GM19452 (cell line): ENCODE measurements at regions not wholly inside any gene's neighbourhood (a gene's known extent, or its start where the extent isn't known, plus 50 kb on each side); places are given as distances from the start of the nearest gene placed in this dataset.

ENCODE experiments used
- ATAC-seq: cut with Tn5 transposase; IDR thresholded peaks from one replicate; pipeline ENCODE4 v1.9.1; 2021; ENCODE audit not compliant: unreplicated experiment

DNA sequence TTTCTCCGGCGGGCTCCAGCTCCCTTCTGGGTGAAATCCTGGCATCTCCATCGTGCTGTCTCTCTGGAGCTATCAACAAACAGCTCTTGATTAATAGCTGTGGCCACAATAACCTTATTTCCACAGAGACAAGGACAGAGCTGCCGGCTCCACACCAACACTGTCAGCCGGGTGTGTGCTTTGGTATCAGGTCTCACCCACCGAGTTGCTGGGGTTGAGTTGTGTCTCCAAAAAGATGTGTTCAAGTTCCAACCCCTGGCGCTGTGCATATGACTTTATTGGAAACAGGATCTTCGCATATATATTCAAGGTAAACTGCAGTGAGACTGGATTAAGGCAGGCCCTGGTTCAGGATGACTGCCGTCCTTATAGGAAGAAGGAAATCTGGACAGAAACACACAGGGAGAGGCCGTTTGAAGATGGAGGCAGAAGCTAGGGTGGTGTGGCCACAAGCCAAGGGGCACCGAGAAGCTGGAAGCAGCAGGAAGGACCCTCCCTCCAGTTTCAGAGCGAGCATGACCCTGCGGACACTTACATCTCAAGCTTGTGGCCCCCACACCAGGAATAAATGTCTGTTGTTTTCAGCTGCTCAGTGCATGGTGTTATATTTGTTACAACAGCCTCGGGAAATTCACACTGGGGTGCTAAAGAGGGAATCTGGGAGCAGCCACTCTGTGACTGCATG, 88.4 kb upstream of the TMPRSS2 start:
- no peak for ATAC-seq

DNA sequence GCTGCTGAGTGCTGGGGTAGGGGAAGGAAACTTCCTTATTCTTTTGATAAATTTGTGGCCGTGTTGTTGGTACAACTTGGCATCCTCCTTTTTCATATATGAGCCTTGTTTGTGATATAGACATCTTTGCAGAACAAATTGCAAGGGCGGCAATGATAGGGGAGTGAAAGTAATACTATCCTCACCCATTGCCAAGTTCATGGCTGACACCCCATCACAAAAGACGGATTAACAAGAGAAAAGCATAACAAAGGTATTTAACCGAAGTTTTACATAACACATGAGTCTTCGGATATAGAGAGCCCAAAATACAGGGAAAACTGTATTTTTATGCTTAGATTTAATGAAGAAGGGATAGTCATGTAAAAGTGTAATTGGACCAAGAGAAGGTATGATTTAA, 86.3 kb upstream of the TMPRSS2 start:
- ATAC-seq = no peak

DNA sequence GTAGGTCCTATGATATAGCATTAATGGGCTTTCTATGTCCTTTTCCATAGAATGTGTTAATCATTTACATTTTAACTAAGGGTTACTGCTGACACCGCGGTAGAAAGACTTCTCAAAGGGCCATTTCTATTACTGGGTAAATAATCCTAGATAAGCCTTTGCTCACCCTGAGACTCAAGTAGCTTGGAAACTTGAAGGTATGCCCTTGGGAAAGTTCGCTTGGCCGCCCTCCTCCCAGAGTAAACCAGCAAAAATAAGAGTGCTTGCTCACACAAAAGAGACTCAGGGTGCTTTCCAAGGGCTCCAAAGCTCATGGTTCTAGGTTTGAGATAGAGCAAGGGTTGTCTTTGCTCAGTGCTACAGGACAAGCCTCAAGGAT, 85.8 kb upstream of the TMPRSS2 start:
- no peak for ATAC-seq

DNA sequence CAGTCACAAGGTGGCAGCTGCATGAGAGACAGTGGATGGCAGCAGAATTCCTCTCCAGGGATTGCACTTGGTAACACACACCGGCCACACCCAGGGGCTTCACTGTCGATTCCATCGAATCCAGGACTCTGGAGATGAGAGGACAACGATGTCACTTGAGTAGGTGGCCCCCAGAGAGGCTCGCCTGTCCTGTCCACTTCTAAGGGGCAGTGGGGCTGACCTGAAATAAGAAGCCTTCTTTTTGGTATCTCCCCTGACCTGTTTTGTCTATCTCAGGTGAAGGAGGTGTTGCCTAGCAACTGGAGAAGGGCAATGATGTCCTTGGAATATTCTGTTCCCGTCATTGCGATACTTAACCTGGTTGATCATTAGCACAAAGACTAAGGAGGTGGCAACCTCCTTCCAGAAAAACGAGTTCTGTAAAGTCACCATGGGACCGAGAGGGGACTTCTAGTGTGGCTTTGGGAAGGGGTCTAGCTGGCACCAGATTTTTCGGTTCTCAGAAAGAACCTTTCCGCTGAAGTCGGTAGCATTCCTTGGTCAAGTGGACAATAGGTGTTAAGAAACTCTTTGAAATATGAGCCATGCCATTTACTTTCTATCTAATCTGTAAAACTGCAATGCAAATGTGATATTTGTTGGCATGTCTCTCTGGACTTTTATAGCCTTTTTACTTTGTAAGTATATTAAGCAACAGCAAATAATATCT, 85.2 kb upstream of the TMPRSS2 start:
- ATAC-seq = no peak

DNA sequence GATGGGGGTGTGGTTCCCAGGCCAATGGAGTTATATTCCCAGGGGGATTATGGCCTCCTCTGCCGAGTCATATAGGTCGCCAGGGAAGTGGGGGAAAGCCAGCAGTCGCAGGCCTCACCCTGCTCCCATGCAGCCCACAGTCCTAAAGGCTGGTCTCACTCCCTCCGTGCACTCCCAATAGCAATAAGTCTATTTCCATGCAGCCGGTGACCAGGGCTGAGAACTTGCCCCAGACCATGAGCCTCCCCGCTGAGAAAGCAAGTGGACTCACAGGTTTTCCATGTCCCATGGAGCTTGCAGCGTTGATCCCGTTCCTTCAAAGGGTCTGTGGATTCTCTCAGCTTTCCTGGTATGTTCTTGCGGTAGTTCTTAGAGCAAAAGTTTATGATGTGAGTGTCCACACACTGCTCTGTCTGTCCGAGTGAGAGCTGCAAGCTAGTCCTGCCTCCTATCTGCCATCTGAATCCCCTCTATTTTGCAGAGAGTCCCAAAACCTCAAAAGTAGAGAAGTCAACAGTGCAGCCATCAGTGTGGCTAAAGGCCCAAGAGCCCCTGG, 81.7 kb upstream of the TMPRSS2 start:
- no peak for ATAC-seq

DNA sequence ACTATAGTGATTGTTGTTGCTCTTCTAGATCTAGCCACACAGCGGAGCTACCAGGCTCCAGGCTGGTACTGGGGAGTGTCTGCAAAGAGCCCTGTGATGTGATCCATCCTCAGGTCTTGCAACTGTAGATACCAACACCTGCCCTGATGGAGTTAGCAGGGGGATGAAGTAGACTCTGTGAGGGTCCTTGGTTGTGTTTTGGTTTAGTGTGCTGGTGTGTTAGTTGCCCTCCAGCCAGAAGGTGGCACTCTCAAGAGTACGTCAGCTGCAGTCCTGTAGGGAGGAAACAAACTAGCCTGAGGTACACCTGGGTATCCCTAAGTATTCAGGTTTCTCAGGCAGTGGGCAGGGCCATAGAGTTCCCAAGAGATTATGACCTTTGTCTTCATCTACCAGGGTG, 81.2 kb upstream of the TMPRSS2 start:
- ATAC-seq = no peak

DNA sequence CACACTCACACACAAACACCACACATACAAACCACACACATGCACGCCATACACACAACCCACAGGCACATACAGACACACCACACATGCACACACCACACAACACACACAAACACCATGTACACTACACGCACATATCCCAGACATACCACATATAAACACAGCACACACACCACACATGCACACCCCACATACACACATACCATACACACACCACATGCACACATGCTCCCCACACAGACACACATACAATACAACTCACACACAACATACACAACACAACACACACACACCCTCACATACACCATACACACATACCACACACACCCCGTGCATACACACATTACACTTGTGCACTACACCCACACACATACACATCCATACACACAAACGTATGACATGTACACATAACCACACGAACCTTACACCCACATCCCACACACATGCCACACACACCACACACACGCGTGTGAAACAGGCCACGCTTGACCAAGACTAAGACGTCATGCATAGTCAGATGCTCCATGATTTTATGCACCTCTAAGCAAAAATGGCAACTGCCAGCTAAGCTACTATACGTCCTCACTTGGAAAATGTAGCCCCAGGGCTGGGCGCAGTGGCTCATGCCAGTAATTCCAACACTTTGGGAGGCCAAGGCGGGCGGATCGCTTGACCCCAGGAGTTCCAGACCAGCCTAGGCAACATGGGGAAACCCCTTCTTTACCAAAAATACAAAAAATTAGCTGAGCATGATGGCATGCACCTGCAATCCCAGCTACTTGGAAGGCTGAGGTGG, 77.4 kb upstream of the TMPRSS2 start:
- ATAC-seq = no peak

DNA sequence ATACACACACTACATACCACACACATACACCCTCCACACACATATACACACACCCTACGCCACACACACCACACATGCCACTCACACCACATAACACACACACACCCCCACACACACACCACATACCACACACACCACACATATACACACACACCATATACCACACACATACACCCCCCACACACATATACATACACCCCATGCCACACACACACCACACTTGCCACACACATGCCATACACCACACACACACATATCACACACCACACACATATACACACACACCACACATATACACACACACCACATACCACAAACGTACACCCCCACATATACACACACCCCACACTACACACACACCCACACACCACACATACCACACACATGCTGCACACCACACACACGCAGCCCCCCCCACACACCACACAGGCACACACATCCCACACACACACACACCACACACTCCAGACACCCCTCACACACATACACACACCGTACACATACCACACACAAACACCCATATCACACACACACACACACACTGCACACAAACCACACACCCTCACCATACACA, 76.7 kb upstream of the TMPRSS2 start:
- ATAC-seq = no peak

DNA sequence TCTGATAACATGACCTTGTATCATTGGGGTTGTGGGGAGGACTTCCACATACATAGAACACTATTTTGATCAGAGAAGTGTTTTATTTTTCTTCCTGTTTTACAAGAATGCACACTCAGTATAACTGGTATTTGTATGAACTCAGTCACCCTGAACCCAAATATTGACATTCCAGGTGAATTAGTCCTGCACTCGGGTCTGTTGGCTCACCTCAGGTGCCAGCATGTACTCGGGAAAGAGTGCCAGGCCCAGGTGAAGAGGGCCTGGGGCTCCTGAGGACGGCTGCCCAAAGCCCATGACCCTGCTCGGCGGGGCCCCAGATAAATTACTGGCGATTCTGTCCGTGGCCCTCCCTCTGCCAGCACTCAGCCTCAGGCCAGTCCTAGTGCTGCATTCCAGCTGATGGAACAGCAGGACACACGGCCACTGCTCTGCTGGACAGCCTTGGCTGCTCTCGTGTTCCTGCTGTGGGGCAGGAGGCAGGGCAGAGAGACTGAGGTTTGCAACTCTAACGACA, 75.4 kb upstream of the TMPRSS2 start:
- ATAC-seq = no peak

DNA sequence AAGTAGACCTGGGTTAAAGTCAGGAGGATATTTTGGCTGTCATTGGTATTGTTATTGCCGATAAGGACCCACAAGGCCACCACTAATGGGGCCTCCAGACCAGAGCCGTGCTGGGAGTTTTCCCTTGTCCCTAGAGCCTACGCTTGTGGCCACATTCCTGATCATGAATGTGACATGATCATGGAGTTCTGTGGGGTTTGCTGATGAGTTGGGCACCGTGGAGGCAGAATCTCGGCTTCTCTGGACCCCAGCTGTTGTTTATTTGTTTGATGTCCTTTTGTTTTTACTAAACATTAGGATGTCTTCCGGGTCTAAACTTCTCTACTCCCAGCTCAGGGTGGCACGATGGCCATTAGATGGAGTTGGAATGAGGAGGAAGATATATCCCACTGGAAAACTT, 74.9 kb upstream of the TMPRSS2 start:
- no peak for ATAC-seq

DNA sequence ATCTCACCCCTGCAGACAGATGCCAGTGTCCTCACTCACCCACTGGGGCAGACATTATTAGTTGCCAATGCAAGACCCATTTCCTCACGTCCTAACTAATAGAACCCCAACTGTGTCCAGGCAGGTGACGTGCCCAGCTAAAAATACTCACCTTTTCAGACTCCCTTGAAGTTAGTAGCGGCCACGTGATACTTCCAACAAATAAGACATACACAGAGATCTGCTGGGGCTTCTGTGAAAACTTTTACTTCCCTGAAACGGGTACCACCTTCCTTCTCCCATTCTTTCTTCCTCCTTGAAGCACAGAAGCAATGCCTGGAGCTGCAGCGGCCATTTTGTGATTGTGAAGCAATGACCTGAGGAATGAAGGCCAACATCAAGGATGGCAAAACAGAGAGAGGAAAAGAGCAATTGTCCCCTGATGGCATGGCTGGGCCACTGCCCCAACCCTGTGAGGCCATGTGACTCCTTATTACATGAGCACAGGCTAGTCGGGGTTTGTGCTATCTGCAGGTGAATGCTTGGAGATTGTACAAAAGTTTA, 74.4 kb upstream of the TMPRSS2 start:
- ATAC-seq = no peak

DNA sequence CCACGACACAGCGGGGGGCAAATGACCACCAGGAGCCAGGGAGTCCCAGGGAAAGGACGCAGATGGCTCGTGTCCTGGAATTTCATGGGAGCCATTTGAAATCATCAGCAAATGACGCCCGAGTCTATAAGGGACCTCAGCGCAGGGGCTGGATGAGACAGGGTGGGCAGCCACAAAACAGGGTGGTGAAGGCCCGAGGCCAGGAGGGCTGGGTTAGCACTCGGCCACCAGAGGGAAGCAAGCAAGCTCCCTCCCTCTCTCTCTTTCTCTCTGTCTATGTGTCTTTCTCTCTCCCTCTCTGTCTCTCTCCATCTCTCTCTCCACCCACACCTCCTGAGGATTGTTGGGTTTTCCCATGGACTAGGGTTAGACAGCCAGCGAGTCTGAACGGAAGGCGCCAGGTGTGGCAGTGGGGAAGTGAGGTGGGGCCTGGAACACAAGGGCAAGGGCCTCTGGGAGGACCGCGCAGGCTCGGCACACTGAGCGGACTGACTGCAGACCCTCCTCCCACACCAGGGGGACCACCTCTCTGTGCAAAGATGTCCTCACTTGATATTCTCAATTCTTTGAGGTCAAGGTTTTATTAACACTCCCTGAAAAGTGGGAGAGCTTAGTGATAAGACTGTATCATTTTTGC, 73.8 kb upstream of the TMPRSS2 start:
- no peak for ATAC-seq

DNA sequence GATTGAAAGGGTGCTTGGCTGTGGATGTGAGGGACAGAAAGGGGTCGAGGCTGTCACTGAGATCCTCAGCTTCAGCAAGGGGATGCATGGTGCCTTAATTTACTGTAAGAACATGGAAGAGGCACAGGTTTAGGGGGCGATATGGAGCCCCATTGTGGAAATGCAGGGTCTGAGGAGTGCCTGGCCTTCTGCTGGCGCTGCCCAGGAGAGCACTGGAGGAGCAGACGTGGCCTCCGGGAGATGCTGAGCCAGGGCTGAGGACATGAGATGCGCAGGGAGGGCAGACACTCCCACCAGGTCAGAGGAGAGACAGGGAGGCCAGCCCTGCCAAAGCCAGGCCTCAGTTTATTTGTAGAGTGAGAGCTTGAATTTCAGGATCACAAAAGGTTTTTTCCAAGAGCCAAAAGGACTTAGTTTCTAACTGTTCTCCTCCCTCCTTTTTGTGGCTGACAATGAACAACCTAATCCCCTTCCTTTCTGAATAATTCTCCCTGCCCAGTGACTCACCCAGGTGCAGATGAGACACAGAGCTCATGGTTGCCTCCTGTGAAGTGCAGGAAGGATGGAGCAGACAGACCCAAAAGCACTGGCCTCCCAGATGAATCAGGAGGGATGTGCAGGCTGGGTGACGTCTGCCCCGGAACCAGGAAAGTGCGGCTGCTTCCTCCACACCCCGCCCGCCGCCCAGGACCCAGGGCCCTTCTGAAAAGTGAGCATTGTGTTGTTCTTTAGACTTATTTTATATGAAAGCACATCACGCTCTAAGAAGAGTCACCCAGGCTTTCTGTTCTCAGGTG, 73.0 kb upstream of the TMPRSS2 start:
- no peak for ATAC-seq

DNA sequence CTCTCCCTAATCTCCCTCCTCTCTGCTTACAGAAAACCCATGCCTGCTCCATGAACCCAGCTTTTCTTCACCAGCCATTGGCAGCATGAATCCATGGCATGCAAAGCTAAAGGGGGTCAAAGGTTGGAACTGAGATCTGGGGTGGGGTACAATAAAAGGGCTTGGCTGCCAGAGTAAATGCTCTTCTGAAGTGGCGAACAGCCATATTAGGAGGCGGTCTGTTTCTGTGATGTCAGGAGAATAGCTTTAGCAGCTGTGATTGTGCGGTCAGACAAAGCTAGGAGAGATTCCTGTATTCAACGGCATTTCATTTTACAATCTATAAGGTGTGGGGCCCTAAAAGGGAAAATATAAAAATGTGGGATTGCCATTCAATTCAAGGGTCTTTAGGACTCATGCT, 71.7 kb upstream of the TMPRSS2 start:
- ATAC-seq = no peak

DNA sequence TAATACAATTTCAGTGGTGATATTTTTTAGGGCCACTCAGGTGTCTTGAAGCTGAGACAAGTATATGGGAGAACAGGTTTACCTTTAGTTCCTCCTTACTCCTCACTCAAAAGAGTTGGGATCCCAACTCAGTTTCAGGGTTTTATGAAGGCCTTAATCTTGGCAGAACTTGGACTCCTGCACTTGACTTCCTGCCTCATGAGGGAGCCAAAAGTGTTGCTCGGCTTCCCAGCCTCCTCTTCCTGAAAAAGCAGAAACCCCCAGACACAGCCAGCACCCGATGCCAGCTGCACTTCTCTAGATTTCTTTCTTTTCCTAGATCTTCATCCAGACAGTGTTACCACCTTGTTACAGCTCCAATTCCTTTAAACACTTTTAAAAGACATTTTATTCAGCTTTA, 70.8 kb upstream of the TMPRSS2 start:
- ATAC-seq = no peak

DNA sequence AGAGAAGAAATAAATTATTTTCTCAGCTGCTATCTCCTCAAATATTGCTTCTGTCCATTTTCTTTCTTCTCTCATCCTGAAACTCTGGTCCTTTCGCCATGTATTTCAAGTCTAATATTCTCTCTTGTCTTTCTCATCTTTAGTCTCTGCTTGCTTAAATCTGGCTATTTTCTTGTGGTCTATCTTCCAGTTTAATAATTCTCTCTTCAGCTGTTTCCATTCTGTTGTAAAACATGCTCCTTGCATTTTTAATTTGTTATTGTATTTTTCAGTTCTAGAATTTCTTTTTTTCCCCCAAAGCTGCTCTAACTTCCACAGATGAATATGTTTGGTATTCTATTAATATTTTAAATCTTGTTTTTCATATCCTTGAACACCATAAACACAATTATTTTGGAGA, 70.1 kb upstream of the TMPRSS2 start:
- no peak for ATAC-seq

DNA sequence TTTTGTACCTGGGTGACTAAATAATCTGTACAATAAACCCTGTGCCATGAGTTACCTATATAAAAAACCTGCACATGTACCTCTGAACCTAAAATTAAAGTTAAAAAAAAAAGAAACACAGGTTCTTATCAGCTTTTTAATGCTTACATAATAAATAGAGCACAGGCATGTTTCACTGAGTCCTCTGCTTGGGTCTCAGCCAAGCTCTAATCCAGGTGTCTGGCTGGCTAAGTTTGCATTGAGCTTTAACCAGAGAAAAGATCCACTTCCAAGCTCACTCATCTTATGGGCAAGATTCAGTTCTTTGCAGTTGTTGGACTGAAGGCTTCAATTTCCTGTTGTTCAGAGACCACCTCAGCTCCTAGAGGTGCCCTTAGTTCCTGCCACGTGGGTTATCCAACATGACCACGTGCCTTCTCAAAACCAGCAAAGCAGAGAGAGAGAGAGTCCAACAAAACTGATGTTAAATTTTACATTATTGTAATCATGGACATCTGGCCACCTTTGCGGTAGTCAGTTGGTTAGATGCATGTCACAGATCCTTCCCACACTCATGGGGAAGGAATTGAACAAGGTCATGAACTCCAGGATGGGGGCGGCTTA, 68.2 kb upstream of the TMPRSS2 start:
- no peak for ATAC-seq

DNA sequence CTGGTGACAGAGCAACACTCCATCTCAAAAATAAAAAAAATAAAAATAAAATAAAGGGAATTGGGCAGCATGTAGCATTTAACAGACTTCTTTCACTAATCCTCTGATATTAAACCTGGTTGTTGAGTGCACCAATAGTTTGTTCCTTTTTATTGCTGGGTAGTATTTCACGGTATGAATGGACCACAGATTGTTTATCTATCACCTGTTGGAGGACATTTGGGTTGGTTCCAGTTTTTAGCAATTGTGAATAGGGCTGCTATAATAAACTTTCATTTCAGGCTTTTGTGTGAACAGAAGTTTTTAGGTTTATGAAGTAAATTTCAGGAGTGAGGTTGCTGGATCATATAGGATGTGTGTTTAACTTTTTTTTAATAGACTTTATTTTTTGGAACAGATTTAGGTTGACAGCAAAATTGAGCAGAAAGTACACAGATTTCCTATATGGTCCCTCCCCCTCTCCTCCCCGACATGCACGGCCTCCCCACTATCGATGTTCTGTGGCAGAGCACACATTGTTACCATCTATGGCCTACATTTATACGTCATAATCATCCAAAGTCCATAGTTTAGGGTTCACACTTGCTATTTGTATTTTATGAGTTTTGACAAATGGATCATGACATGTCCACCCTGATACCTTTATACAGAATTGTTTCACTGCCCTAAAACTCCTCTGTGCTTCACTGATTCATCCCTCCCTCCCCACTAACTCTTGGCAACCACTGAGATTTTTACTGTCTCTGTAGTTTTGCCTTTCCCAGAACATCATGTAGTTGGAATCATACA, 66.1 kb upstream of the TMPRSS2 start:
- no peak for ATAC-seq
